ENCODE measurements at regions not wholly inside any gene's neighbourhood (a gene's known extent, or its start where the extent isn't known, plus 50 kb on each side); places are given as distances from the start of the nearest gene placed in this dataset.

GRCh38 chrX:25503826-25504225 is 488.1 kb upstream of the ARX start:
- TF ChIP-seq POLR2A (IDR thresholded peaks at IDR 0.05; ENCODE audit: control extremely low read depth in 1 of 2, low read depth in 2 of 2, low read length in 2 of 2) (no peak), TEAD4 (IDR thresholded peaks at IDR 0.05; ENCODE audit: low read depth, low read length) (no peak), CTCF (IDR thresholded peaks at IDR 0.05; ENCODE audit: control extremely low read depth in 1 of 3, insufficient read depth in 1 of 3, low read depth in 1 of 3, low read length in 3 of 3) (no peak), GTF2F1 (IDR thresholded peaks at IDR 0.05; ENCODE audit: borderline replicate concordance, low read depth, low read length) (no peak), RXRA (IDR thresholded peaks at IDR 0.05; ENCODE audit: insufficient read depth, low read depth, low read length) (no peak), EP300 (IDR thresholded peaks at IDR 0.05; ENCODE audit: borderline replicate concordance in 1 of 2, low read depth in 2 of 2, low read length in 2 of 2) (no peak), POLR2AphosphoS5 (IDR thresholded peaks at IDR 0.05; ENCODE audit: low read depth, low read length) (no peak), SP2 (IDR thresholded peaks at IDR 0.05; ENCODE audit: low read length) (no peak), MAX (IDR thresholded peaks at IDR 0.05) (no peak), SRF (IDR thresholded peaks at IDR 0.05; ENCODE audit: low read depth, low read length) (no peak), SP1 (IDR thresholded peaks at IDR 0.05; ENCODE audit: low read depth, low read length) (no peak)
